ENCODE measurements at regions not wholly inside any gene's neighbourhood (a gene's known extent, or its start where the extent isn't known, plus 50 kb on each side); places are given as distances from the start of the nearest gene placed in this dataset.

DNA sequence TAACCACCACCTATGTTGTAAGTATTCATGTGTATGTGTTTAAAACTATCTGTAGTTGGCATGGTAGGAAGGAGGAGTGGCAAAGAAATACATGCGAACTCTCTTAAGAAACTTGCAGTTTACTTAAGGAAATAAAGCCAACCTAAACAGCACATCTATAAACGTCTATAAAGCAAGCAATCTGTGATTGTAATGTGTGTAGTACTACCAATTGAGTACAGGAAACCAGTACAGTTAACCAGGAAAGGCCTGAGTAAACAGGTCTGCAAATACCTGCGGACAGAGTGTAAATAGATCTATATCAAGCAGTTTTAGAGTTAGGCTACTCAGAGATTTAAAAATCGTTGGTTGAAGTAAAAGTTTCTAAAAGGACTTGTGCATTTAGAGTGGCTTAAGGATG, 59.5 kb upstream of the AMOTL1 start:
- Histone ChIP-seq H3K4me3 (no peak overlapping the region), H3K4me1 (no peaks in the 10 kb centered on the region), H3K4me2 (no peak overlapping the region), H3K27ac (no peak overlapping the region), H3K9me3 (no peaks in the 10 kb centered on the region)
- TF ChIP-seq EHMT2 (IDR thresholded peaks at IDR 0.05; ENCODE audit: low read depth) (no peak), HOXB5 (CRISPR knock-in tag; IDR thresholded peaks at IDR 0.05) (no peak), HMGXB4 (CRISPR knock-in tag; IDR thresholded peaks at IDR 0.05; ENCODE audit: borderline replicate concordance) (no peak), CBX8 (IDR thresholded peaks at IDR 0.05) (no peak), EHF (CRISPR knock-in tag; IDR thresholded peaks at IDR 0.05) (no peak), CHD4 (IDR thresholded peaks at IDR 0.05; ENCODE audit: borderline replicate concordance) (no peak)
- ChIA-PET CTCF (no interaction called here), POLR2A (no interaction called here)
- no peak for ATAC-seq
- 32% methylated on average over 4 of the region's 4 CpGs for WGBS (ENCODE audit: missing lambda C conversion rate)
- no peak for DNase-seq (ENCODE audit: low read depth in 1 of 2, low spot score in 1 of 2)
- FAIRE-seq, result no peak

DNA sequence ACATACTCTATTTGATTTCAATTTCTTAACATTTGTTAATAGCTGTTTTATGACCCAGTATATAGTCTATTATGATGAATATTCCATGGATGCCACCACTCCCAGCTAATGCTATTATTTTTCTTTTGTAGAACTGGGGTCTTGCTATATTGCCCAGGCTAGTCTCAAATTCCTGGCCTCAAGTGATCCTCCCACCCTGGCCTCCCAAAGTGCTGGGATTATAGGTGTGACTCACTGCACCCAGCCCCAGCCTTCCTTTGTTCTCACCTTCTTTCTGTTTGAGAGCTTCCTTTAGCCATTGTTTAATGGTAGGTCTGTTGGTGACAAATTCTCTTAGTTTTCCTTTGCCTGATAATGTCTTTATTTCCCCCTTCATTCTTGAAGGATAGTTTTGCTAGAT, 52.9 kb upstream of the AMOTL1 start:
- Histone ChIP-seq H3K9me3 (no peaks in the 10 kb centered on the region), H3K4me1 (no peaks in the 10 kb centered on the region), H3K27ac (no peak overlapping the region), H3K4me3 (no peak overlapping the region), H3K4me2 (no peak overlapping the region)
- ATAC-seq (no peak), DNase-seq (ENCODE audit: low read depth in 1 of 2, low spot score in 1 of 2) (no peak), FAIRE-seq (no peak)
- ChIA-PET CTCF (no interaction called here), POLR2A (no interaction called here)
- TF ChIP-seq ZC3H11A (IDR thresholded peaks at IDR 0.05) (no peak), POLR2A (IDR thresholded peaks at IDR 0.05; ENCODE audit: low read length) (no peak), ZNF302 (CRISPR knock-in tag; IDR thresholded peaks at IDR 0.05) (no peak), RNF2 (IDR thresholded peaks at IDR 0.05; ENCODE audit: borderline replicate concordance, low read depth) (no peak), TP53 (CRISPR knock-in tag; IDR thresholded peaks at IDR 0.05) (no peak), BCL3 (IDR thresholded peaks at IDR 0.05) (no peak), ZSCAN20 (CRISPR knock-in tag; IDR thresholded peaks at IDR 0.05) (no peak), ESRRA (IDR thresholded peaks at IDR 0.05; ENCODE audit: borderline replicate concordance, low read length) (no peak), MAFK (IDR thresholded peaks at IDR 0.05; ENCODE audit: partially characterized antibody) (no peak), HMGXB4 (CRISPR knock-in tag; IDR thresholded peaks at IDR 0.05; ENCODE audit: borderline replicate concordance) (no peak), KDM1A (IDR thresholded peaks at IDR 0.05; ENCODE audit: low read depth) (no peak), HOXA7 (CRISPR knock-in tag; IDR thresholded peaks at IDR 0.05) (no peak), EP300 (IDR thresholded peaks at IDR 0.05) (no peak), ZFP36 (IDR thresholded peaks at IDR 0.05; ENCODE audit: borderline replicate concordance, partially characterized antibody) (no peak), JUN (IDR thresholded peaks at IDR 0.05) (no peak), ATOH8 (CRISPR knock-in tag; IDR thresholded peaks at IDR 0.05; ENCODE audit: low read depth) (no peak), FOXS1 (CRISPR knock-in tag; IDR thresholded peaks at IDR 0.05) (no peak)
